Transverse colon (tissue), 4 donors: ENCODE measurements at regions not wholly inside any gene's neighbourhood (a gene's known extent, or its start where the extent isn't known, plus 50 kb on each side); places are given as distances from the start of the nearest gene placed in this dataset.

ENCODE experiments used
- DNase-seq: peaks from one replicate; pipeline ENCODE4 v3.0.0-alpha.2; 2019
- H3K27ac ChIP-seq, 4 donors: fragments of 200-600 bp; sonication (generic); 2 replicates each; pipeline ENCODE4 v1.5.1; 2016 to 2018; ENCODE audit warnings: inconsistent platforms in 4 of 4
- H3K27me3 ChIP-seq: fragments of 200-600 bp; sonication (generic); 2 replicates; pipeline ENCODE4 v1.5.1; 2017; ENCODE audit warnings: inconsistent platforms
- H3K36me3 ChIP-seq, 4 donors: fragments of 200-600 bp; sonication (generic); 2 replicates each; pipeline ENCODE4 v1.5.1; 2017 to 2019; ENCODE audit warnings: inconsistent platforms in 4 of 4
- H3K4me1 ChIP-seq, 4 donors: fragments of 200-600 bp; sonication (generic); 2 replicates each; pipeline ENCODE4 v1.5.1; 2017 to 2020; ENCODE audit warnings: inconsistent platforms in 4 of 4
- H3K4me3 ChIP-seq, 4 donors: fragments of 200-600 bp; sonication (generic); 1 replicate in 1 of 4; 2 replicates in 3 of 4; pipeline versions ENCODE4 v1.5.1 to v1.6.1; 2017 to 2019; ENCODE audit warnings: inconsistent platforms in 4 of 4
- H3K9me3 ChIP-seq, 2 donors: fragments of 200-600 bp; sonication (generic); 2 replicates each; pipeline ENCODE4 v1.5.1; 2017 to 2019; ENCODE audit warnings: inconsistent platforms in 2 of 2
- EP300 ChIP-seq: sonication (generic); formaldehyde crosslinking; IDR thresholded peaks from one replicate; pipeline ENCODE4 v1.6.1; 2017; ENCODE audit warnings: antibody characterized with exemption, low read depth
- POLR2A ChIP-seq: fragments of 450-650 bp; IDR thresholded peaks from one replicate; pipeline ENCODE4 v1.6.1; 2016; ENCODE audit warnings: antibody characterized with exemption, mild to moderate bottlenecking, moderate library complexity
- POLR2AphosphoS5 ChIP-seq, 3 donors: sonication (generic); formaldehyde crosslinking; IDR thresholded peaks; one replicate each; pipeline ENCODE4 v1.6.1; 2016; ENCODE audit warnings: antibody characterized with exemption in 3 of 3
- WGBS, 2 donors: methylation state at CpG; one replicate each; pipeline ENCODE4 v1.1.5; 2018; ENCODE audit warnings: low coverage in 1 of 2; 5-methylcytosine and 5-hydroxymethylcytosine counted together
- in situ Hi-C, 4 donors: fragments of 200-750 bp; cut with MboI; loops; one replicate each; pipeline versions ENCODE4 v1.15.0 to v1.15.1; 2017; ENCODE audit warnings: low sequenced_read_pairs in 3 of 4, low pct_ligation_motif_present in 1 of 4, low pct_unique_long_range_greater_than_20kb in 1 of 4
- intact Hi-C: fragments of 100-400 bp; cut with DNase I; formaldehyde crosslinking; loops from one replicate; pipeline ENCODE4 v1.15.1; 2023; ENCODE audit warnings: low total_unique reads
- TF ChIP-seq, protein P1 (sequence below), 5 experiments: fragments of 200-600 bp in 3 of 5; fragments of 450-650 bp in 2 of 5; sonication (generic) in 3 of 5; IDR thresholded peaks; 1 replicate in 2 of 5; 2 replicates in 3 of 5; pipeline ENCODE4 v1.5.1; 2016 to 2017; ENCODE audit warnings: antibody characterized with exemption in 5 of 5, inconsistent platforms in 3 of 5, mild to moderate bottlenecking in 2 of 5, moderate library complexity in 1 of 5

DNA sequence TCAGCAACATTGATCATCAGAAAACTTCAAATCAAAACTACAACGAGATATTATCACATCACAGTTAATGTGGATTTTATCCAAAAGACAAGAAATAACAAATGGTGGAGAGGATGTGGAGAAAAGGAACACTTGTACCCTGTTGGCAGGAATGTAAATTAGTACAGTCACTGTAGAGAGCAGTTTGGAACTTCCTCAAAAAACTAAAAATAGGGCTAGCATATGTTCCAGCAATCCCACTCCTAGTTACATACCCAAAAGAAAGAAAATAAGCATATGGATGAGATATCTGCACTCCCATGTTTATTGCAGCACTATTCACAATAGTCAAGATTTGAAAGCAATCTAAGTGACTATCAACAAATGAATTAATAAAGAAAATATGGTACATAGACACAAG lies 887.7 kb upstream of the MAN1A1 start:
- in situ Hi-C loops (no loop called here), intact Hi-C loops (no loop called here)
- H3K4me1 ChIP-seq, result no peaks in the 10 kb centered on the region
- H3K4me3 ChIP-seq, result no peak overlapping the region
- 76 to 90% methylated on average over 1 of the region's 1 CpG for WGBS, 2 donors
- no peak overlapping the region for H3K27ac ChIP-seq
- no peaks in the 10 kb centered on the region for H3K27me3 ChIP-seq
- H3K36me3 ChIP-seq, result no peaks in the 10 kb centered on the region
- DNase-seq, result no peak
- H3K9me3 ChIP-seq, result no peaks in the 10 kb centered on the region
- TF ChIP-seq, protein P1, sequence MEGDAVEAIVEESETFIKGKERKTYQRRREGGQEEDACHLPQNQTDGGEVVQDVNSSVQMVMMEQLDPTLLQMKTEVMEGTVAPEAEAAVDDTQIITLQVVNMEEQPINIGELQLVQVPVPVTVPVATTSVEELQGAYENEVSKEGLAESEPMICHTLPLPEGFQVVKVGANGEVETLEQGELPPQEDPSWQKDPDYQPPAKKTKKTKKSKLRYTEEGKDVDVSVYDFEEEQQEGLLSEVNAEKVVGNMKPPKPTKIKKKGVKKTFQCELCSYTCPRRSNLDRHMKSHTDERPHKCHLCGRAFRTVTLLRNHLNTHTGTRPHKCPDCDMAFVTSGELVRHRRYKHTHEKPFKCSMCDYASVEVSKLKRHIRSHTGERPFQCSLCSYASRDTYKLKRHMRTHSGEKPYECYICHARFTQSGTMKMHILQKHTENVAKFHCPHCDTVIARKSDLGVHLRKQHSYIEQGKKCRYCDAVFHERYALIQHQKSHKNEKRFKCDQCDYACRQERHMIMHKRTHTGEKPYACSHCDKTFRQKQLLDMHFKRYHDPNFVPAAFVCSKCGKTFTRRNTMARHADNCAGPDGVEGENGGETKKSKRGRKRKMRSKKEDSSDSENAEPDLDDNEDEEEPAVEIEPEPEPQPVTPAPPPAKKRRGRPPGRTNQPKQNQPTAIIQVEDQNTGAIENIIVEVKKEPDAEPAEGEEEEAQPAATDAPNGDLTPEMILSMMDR (IDR thresholded peaks at IDR 0.05), result no peak
- TF ChIP-seq POLR2A (no peak), EP300 (no peak), POLR2AphosphoS5 (IDR thresholded peaks at IDR 0.05) (no peak)

- Histone ChIP-seq H3K27me3 (no peaks in the 10 kb centered on the region), H3K4me1 (no peaks in the 10 kb centered on the region), H3K27ac (no peak overlapping the region), H3K9me3 (no peaks in the 10 kb centered on the region), H3K4me3 (no peak overlapping the region), H3K36me3 (no peaks in the 10 kb centered on the region)
- no peak for DNase-seq
- in situ Hi-C loops, result no loop called here
- intact Hi-C loops, result no loop called here
- TF ChIP-seq POLR2A (no peak), EP300 (no peak), POLR2AphosphoS5 (IDR thresholded peaks at IDR 0.05) (no peak)
- TF ChIP-seq, protein P1 (IDR thresholded peaks at IDR 0.05), result no peak
These were observed 880.4 kb upstream of the MAN1A1 start for GRCh38 chr6:120230008-120230407.

DNA sequence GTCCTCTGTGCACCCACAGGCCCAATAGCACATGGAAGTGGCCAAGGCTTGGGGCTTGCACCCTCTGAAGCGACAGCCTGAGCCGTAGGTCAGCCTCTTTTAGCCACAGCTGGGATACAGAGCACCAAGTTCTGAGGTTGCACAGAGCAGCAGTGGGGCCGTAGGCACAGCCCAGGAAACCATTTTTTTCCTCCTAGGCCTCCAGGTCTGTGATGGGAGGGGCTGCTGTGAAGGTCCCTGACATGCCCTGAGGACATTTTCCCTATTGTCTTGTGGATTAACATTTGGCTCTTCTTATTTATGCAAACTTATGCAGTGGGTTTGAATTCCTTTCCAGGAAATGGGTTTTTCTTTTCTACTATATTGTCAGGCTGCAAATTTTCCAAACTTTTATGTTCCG lies 878.7 kb upstream of the MAN1A1 start:
- WGBS, 2 donors, result 84% methylated on average over 4 of the region's 4 CpGs; no CpG with 5 or more reads in 1 of the 2 donors
- Histone ChIP-seq H3K4me1 (no peaks in the 10 kb centered on the region), H3K4me3 (no peak overlapping the region), H3K36me3 (no peaks in the 10 kb centered on the region), H3K27me3 (no peaks in the 10 kb centered on the region), H3K9me3 (no peaks in the 10 kb centered on the region), H3K27ac (no peak overlapping the region)
- no peak for DNase-seq
- TF ChIP-seq, protein P1 (IDR thresholded peaks at IDR 0.05), result no peak
- TF ChIP-seq POLR2A, result no peak
- no peak for TF ChIP-seq EP300
- TF ChIP-seq POLR2AphosphoS5 (IDR thresholded peaks at IDR 0.05), result no peak
- in situ Hi-C loops (no loop called here), intact Hi-C loops (no loop called here)

DNA sequence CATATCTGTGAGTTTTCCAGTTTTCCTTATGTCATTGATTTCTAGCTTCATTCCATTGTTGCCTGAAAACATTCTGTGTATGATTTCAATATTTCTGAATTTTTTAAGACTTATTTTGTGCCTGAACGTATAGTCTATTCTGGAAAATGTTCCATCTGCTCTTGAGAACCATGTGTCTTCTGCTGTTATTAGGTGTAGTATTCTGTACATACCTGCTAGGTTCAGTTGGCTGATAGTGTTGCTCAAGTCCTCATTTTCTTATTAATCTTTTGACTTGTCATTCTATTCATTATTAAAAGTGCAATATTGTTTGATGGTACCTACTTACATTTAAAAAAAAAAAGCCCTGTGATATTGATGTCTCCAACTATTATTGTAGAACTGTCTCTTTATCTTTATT lies 869.8 kb upstream of the MAN1A1 start:
- H3K4me3 ChIP-seq, result no peak overlapping the region
- WGBS, 2 donors, result 40 to 55% methylated on average over 1 of the region's 1 CpG
- intact Hi-C loops, result loop anchor here (10.0 kb wide), 1 partner anchor 775 kb away; no protein-coding TSS in a partner anchor
- no peaks in the 10 kb centered on the region for H3K4me1 ChIP-seq
- H3K9me3 ChIP-seq, result no peaks in the 10 kb centered on the region
- no peak overlapping the region for H3K27ac ChIP-seq
- TF ChIP-seq POLR2AphosphoS5 (IDR thresholded peaks at IDR 0.05), result no peak
- TF ChIP-seq POLR2A, result no peak
- no peak for TF ChIP-seq EP300
- TF ChIP-seq, protein P1 (IDR thresholded peaks at IDR 0.05), result no peak
- H3K36me3 ChIP-seq, result no peaks in the 10 kb centered on the region
- in situ Hi-C loops, result no loop called here
- no peak for DNase-seq
- no peaks in the 10 kb centered on the region for H3K27me3 ChIP-seq
